Mesenchymal stem cell (in vitro differentiated cells and primary cell): ENCODE measurements at regions not wholly inside any gene's neighbourhood (a gene's known extent, or its start where the extent isn't known, plus 50 kb on each side); places are given as distances from the start of the nearest gene placed in this dataset.

ENCODE experiments used
- DNase-seq: peaks from one replicate; pipeline ENCODE4 v3.0.0-alpha.2; 2013
- H2AFZ ChIP-seq: one replicate; pipeline ENCODE4 v1.6.1; 2013; ENCODE audit warnings: low read depth, mild to moderate bottlenecking, control low read depth, inconsistent platforms, low read length, moderate library complexity
- H2AK5ac ChIP-seq: 2 replicates; pipeline ENCODE4 v1.6.1; 2013; ENCODE audit warnings: low read length, moderate library complexity, mild to moderate bottlenecking, inconsistent platforms; ENCODE audit not compliant: severe bottlenecking
- H2BK120ac ChIP-seq: one replicate; pipeline ENCODE4 v1.6.1; 2013; ENCODE audit warnings: low read depth, mild to moderate bottlenecking, inconsistent platforms, low read length, moderate library complexity
- H2BK12ac ChIP-seq, 2 experiments: one replicate each; pipeline ENCODE4 v1.6.1; 2013; ENCODE audit warnings: inconsistent platforms in 2 of 2, low read length in 2 of 2, mild to moderate bottlenecking in 2 of 2, moderate library complexity in 2 of 2, control low read depth in 1 of 2
- H2BK15ac ChIP-seq: one replicate; pipeline ENCODE4 v1.6.1; 2013; ENCODE audit warnings: mild to moderate bottlenecking, low read depth, inconsistent platforms; ENCODE audit not compliant: poor library complexity, severe bottlenecking
- H2BK5ac ChIP-seq: 2 replicates; pipeline ENCODE4 v1.6.1; 2013; ENCODE audit warnings: low read depth, mild to moderate bottlenecking, low read length, control low read depth, inconsistent platforms; ENCODE audit not compliant: poor library complexity, severe bottlenecking
- H3K14ac ChIP-seq, 2 experiments: one replicate each; pipeline ENCODE4 v1.6.1; 2013; ENCODE audit warnings: inconsistent platforms in 2 of 2, low read length in 2 of 2, control low read depth in 1 of 2, mild to moderate bottlenecking in 1 of 2, moderate library complexity in 1 of 2
- H3K18ac ChIP-seq, 2 experiments: one replicate each; pipeline ENCODE4 v1.6.1; 2013; ENCODE audit warnings: inconsistent platforms in 2 of 2, low read length in 2 of 2, control low read depth in 1 of 2, low read depth in 1 of 2, mild to moderate bottlenecking in 1 of 2
- H3K23ac ChIP-seq, 2 experiments: one replicate each; pipeline ENCODE4 v1.6.1; 2013; ENCODE audit warnings: inconsistent platforms in 2 of 2, low read length in 2 of 2, mild to moderate bottlenecking in 2 of 2, moderate library complexity in 2 of 2, control low read depth in 1 of 2
- H3K27ac ChIP-seq: 2 replicates; pipeline ENCODE4 v1.5.1; 2013; ENCODE audit warnings: mild to moderate bottlenecking, moderate library complexity, low read length, control low read depth, inconsistent platforms; ENCODE audit not compliant: poor library complexity, severe bottlenecking
- H3K27me3 ChIP-seq, 2 experiments: 2 replicates each; pipeline versions ENCODE4 v1.6.1 to v1.7.0; 2013; ENCODE audit warnings: low read length in 2 of 2, mild to moderate bottlenecking in 2 of 2, moderate library complexity in 2 of 2, control low read depth in 1 of 2, inconsistent platforms in 1 of 2; ENCODE audit not compliant: control insufficient read depth in 1 of 2, insufficient read depth in 1 of 2
- H3K36me3 ChIP-seq, 2 experiments: 2 replicates each; pipeline versions ENCODE4 v1.6.1 to v1.7.0; 2013; ENCODE audit warnings: low read length in 2 of 2, control low read depth in 1 of 2, inconsistent platforms in 1 of 2, low read depth in 1 of 2, mild to moderate bottlenecking in 1 of 2; ENCODE audit not compliant: insufficient read depth in 2 of 2, control insufficient read depth in 1 of 2
- H3K4ac ChIP-seq, 2 experiments: one replicate each; pipeline ENCODE4 v1.6.1; 2013; ENCODE audit warnings: inconsistent platforms in 2 of 2, low read length in 2 of 2, mild to moderate bottlenecking in 2 of 2, moderate library complexity in 2 of 2, control low read depth in 1 of 2, low read depth in 1 of 2
- H3K4me1 ChIP-seq: 2 replicates; pipeline ENCODE4 v1.6.1; 2013; ENCODE audit warnings: low read depth, low read length, control low read depth; ENCODE audit not compliant: control insufficient read depth, insufficient read depth
- H3K4me2 ChIP-seq: 2 replicates; pipeline ENCODE4 v1.6.1; 2013; ENCODE audit warnings: low read length, mild to moderate bottlenecking, inconsistent platforms; ENCODE audit not compliant: poor library complexity, severe bottlenecking
- H3K4me3 ChIP-seq, 2 experiments: 2 replicates each; pipeline versions ENCODE4 v1.5.1 to v1.7.0; 2013; ENCODE audit warnings: low read length in 2 of 2, mild to moderate bottlenecking in 2 of 2, control low read depth in 1 of 2, low read depth in 1 of 2; ENCODE audit not compliant: insufficient read depth in 1 of 2
- H3K79me1 ChIP-seq: replicated peaks from 2 replicates; pipeline ENCODE4 v1.6.1; 2013; ENCODE audit warnings: mild to moderate bottlenecking, control low read depth, low read length, inconsistent platforms; ENCODE audit not compliant: poor library complexity, severe bottlenecking
- H3K9ac ChIP-seq: 2 replicates; pipeline ENCODE4 v1.7.0; 2013; ENCODE audit warnings: mild to moderate bottlenecking, low read length, moderate library complexity
- H3K9me3 ChIP-seq: 2 replicates; pipeline ENCODE4 v1.7.0; 2013; ENCODE audit warnings: mild to moderate bottlenecking, low read length; ENCODE audit not compliant: control insufficient read depth
- H4K8ac ChIP-seq: one replicate; pipeline ENCODE4 v1.6.1; 2013; ENCODE audit warnings: inconsistent platforms, mild to moderate bottlenecking, low read length, moderate library complexity
- H4K91ac ChIP-seq: one replicate; pipeline ENCODE4 v1.6.1; 2013; ENCODE audit warnings: mild to moderate bottlenecking, low read length, inconsistent platforms
- WGBS: methylation state at CpG from one replicate; pipeline ENCODE4 v1.1.7; 2013; ENCODE audit warnings: mixed read lengths; 5-methylcytosine and 5-hydroxymethylcytosine counted together

DNA sequence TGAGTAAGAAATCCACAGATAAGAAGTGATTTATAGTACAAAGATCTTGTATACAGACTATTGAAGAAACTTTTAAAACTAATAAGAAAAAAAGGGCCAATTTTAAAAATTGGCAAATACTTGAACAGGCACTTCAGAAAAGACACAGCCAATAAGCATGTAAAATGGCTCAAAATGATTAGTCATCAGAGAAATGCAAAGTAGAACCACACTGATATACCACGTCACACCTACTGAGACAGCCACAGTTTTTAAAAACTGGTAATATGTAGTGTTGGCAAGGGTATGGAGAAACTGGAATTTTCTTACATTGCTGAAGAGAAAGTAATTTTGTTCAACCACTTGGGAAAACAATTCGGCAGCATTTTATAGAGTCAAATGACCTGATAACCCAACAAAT, 488.9 kb upstream of the HTR1E start:
- Histone ChIP-seq H3K4me2 (no peak overlapping the region), H2AFZ (no peak overlapping the region), H4K91ac (no peak overlapping the region), H3K4me1 (no peaks in the 10 kb centered on the region), H4K8ac (no peak overlapping the region), H3K27ac (no peak overlapping the region), H2BK120ac (no peak overlapping the region), H2AK5ac (no peak overlapping the region), H3K4ac (no peak overlapping the region), H3K27me3 (no peaks in the 10 kb centered on the region), H3K23ac (no peak overlapping the region), H2BK15ac (no peak overlapping the region), H3K18ac (no peak overlapping the region), H2BK12ac (no peak overlapping the region), H2BK5ac (no peak overlapping the region), H3K9me3 (peaks cover 7% of the 10 kb centered on the region), H3K4me3 (no peak overlapping the region), H3K36me3 (no peaks in the 10 kb centered on the region), H3K79me1 (no peaks in the 10 kb centered on the region), H3K14ac (no peak overlapping the region), H3K9ac (no peak overlapping the region)
- no peak for DNase-seq
- no CpG with 5 or more reads among the region's 2 CpGs for WGBS

DNA sequence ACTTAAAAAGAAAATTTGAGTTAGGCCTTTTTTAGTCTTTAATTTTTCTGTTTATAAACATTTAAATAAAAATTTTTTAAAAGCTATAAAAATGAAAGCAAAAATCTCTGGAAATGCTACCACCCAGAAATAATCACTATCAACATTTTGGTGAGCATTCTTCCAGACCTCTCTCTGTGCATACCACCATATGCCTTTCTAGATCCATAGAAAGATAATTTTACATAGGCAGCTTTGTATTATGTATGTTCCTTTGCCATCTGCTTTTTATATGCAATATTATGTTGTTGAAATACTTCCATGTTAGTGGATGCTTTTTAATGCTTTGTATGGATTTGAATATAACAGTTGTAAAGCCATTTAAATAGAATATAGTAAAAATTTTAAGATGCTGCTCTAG, 496.7 kb upstream of the HTR1E start:
- Histone ChIP-seq H2AK5ac (no peak overlapping the region), H2BK15ac (no peak overlapping the region)

DNA sequence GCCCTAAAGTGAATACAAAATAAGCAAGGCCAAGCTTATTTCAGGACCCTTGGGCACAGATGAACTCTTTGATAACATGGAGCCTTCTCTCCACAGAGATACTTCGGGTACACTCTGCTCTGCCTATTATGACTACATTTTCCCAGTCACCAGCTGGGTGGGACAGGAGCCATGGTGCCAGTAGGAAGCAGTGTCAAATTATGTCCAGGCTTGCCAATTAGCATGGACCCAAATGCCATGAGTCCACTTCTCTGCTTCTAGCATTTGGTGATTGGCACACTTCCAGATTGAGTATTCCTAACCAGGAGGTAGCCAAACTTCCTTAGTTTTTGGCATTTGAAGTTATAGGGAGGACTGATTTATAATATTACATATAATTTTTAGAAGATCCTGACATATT, 513.8 kb upstream of the HTR1E start:
- Histone ChIP-seq H2BK12ac (no peak overlapping the region), H3K4me2 (no peak overlapping the region), H2AFZ (no peak overlapping the region), H3K4ac (no peak overlapping the region), H3K79me1 (no peaks in the 10 kb centered on the region), H3K14ac (no peak overlapping the region), H2BK15ac (no peak overlapping the region), H3K4me3 (no peak overlapping the region), H2AK5ac (no peak overlapping the region), H3K18ac (no peak overlapping the region), H2BK120ac (no peak overlapping the region), H2BK5ac (no peak overlapping the region), H3K36me3 (no peaks in the 10 kb centered on the region), H4K8ac (no peak overlapping the region), H4K91ac (no peak overlapping the region), H3K4me1 (no peaks in the 10 kb centered on the region), H3K9ac (no peak overlapping the region), H3K27me3 (no peaks in the 10 kb centered on the region), H3K23ac (no peak overlapping the region), H3K9me3 (no peaks in the 10 kb centered on the region), H3K27ac (no peak overlapping the region)
- no peak for DNase-seq
- 56% methylated on average over 1 of the region's 1 CpG for WGBS

More for the DNA sequence above, 496.7 kb upstream of the HTR1E start:
- Histone ChIP-seq H2AFZ (no peak overlapping the region), H3K18ac (no peak overlapping the region), H2BK120ac (no peak overlapping the region), H3K36me3 (no peaks in the 10 kb centered on the region), H3K27ac (no peak overlapping the region), H3K23ac (no peak overlapping the region), H2BK5ac (no peak overlapping the region), H3K14ac (no peak overlapping the region), H3K79me1 (no peaks in the 10 kb centered on the region), H3K9ac (no peak overlapping the region), H3K4me2 (no peak overlapping the region), H3K4ac (no peak overlapping the region), H4K8ac (no peak overlapping the region), H3K9me3 (peaks cover 2% of the 10 kb centered on the region), H3K4me3 (no peak overlapping the region), H3K27me3 (no peaks in the 10 kb centered on the region), H3K4me1 (no peaks in the 10 kb centered on the region), H4K91ac (no peak overlapping the region), H2BK12ac (no peak overlapping the region)
- no peak for DNase-seq

DNA sequence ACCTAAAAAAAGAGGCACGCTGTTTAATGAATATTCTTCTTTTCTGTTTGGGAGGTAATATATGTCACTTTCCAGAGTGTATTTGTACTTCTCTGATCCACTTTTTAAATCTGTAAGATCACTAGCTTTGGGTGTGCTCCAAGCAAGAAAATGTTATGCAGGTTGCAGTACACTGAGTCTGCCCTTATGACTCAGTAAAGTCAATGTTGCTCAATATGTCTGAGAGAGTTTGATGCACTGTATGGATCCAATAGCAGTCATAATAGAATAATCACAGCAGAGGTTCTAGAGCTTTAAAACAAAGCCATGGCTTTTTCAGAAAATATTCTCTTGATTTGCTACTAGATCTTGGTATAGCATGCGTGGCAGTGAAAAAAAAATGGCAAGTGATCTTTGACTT, 525.3 kb upstream of the HTR1E start:
- Histone ChIP-seq H3K18ac (no peak overlapping the region), H3K4ac (no peak overlapping the region), H2BK5ac (no peak overlapping the region), H3K27me3 (no peaks in the 10 kb centered on the region), H2BK12ac (no peak overlapping the region), H3K4me3 (no peak overlapping the region), H3K9me3 (no peaks in the 10 kb centered on the region), H3K27ac (no peak overlapping the region), H2AFZ (no peak overlapping the region), H3K79me1 (no peaks in the 10 kb centered on the region), H3K4me2 (no peak overlapping the region), H3K9ac (no peak overlapping the region), H4K91ac (no peak overlapping the region), H2BK120ac (no peak overlapping the region), H2AK5ac (no peak overlapping the region), H3K23ac (no peak overlapping the region), H4K8ac (no peak overlapping the region), H3K4me1 (no peaks in the 10 kb centered on the region), H2BK15ac (no peak overlapping the region), H3K36me3 (no peaks in the 10 kb centered on the region), H3K14ac (no peak overlapping the region)
- no peak for DNase-seq
- WGBS, result 90% methylated on average over 1 of the region's 2 CpGs
